HG02610 (cell line): ENCODE measurements at regions not wholly inside any gene's neighbourhood (a gene's known extent, or its start where the extent isn't known, plus 50 kb on each side); places are given as distances from the start of the nearest gene placed in this dataset.

Source experiments
- ATAC-seq: cut with Tn5 transposase; IDR thresholded peaks from one replicate; pipeline ENCODE4 v1.9.1; 2021; ENCODE audit warnings: mild to moderate bottlenecking, moderate library complexity; ENCODE audit not compliant: unreplicated experiment

GRCh38 chr15:39358441-39359041, 222.3 kb upstream of the THBS1 start:
- ATAC-seq = no peak

GRCh38 chr15:39359771-39360170, 221.1 kb upstream of the THBS1 start:
- no peak for ATAC-seq

DNA sequence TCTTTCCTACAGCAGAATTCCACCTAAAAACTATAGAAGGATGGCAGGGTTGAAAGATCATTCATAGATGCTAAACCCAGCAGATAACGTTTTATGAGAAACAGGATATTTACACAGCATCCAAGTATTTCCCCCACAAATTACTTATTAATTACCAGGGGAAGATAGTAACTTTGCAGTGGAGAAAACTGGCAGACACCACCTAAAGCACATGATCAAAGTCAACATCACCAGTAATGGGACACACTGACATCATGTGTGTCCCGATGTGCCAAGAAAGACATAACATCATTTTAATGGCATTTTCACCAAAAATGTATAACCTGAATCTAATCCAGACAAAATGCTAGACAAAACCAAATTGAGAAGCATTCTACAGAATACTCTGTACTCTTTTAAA, 220.4 kb upstream of the THBS1 start:
- no peak for ATAC-seq

DNA sequence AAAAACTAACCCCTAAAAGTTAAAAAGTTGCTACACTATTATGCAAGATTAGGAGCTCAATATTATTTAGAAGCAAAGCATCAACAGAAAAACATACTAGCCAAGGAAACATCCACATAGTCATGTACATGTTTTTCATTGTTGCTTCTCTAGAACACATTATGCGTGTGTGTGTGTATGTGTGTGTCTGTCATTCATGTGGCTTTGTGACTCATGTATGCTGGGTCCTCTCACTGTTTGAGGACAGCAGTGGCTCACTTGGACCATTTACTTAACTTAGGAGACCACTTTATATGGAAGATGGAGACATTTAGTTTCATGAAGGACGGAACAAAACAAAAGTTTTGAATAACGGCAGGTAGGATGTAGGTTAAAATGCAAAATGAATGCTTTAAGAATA, 219.4 kb upstream of the THBS1 start:
- ATAC-seq = no peak

DNA sequence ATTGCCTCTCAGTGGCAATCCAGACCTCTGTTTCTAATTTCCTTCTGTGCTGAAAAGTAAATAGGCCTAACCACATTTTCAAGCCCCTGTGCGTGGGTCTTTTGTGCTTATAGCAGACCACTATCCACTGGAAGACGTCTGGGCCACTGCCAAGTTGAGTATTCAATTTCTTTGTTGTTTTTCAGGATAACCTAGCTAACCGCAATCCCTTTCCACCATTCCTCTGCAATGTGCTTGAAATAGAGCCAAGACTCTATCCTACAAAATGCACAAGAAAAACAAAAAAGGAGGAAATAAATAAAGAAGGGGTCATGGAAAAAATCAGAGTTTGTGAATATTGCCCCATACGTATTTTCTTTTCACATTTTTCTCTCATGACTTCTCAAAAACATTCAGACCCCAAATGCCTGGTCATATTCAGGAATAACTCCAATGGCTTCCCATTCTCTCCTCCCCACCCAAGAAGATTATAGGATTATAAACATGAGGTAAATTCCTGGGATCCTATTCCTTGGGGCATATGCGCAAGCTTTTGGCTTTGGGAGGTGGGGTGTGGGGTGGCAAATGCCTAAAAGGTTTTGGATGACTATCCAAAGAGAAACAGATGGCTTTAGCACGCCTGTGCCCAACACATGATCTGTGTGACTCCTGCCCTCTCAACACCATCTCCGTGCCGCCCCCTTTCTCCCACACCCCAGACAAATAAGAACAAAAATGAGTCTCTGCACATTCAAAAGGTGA, 217.9 kb upstream of the THBS1 start:
- ATAC-seq = no peak

GRCh38 chr15:39363761-39364586, 216.9 kb upstream of the THBS1 start:
- ATAC-seq = no peak

DNA sequence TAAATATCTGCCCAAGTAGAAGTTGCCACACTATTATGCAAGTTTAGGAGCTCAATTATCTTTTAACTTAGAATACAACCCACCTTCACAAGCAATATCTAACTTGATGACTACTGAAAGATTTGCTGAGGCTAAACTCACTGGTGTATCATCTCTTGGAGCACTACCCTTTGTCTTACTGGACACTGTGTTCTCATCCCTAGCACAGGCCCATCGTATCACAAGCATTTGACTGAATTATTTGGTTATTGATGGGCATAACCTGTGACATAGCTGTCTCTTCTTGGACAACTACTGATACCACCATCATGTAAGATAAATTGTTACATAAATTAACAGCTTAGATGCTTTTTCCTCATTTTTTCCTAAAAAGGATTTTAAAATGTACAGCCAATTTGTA, 216.2 kb upstream of the THBS1 start:
- ATAC-seq = no peak

DNA sequence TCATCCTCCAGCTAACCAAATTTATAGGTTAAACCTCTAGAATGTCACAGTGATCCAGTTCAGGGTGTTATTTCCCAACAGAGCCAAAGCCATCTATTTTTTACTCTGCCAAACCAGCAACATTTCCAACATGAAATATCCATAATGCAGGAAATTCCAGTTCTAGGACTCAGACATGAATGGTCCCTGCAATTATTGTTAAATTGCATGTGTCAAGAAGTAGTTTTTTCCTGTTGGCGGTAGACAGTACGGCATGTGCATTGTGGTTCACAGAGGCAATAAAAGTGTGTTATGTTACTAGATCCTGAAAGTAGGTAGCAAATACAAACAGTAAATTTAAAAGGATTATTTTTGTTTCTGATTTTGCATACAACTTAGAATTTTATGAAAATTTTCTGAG, 215.7 kb upstream of the THBS1 start:
- no peak for ATAC-seq

DNA sequence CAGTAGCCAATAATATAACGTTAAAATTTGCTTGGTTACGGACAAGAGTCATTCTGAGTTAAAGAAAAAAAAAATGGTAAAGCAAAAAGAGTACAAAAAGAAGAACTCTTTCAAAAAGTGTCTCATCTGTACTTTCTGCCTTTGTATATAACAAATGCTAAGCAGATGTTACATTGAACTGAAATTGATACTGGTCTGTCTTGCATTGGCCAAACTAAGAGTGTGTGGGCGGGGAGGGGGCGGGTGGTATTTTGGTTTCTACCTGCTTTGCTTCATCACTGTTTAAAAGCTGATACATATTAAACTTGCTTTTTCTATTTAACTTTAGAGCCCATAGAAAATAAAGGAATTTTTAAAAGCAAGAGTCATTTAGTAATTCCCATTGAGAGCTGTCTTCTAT, 215.0 kb upstream of the THBS1 start:
- no peak for ATAC-seq

- ATAC-seq = no peak
These were observed 213.3 kb upstream of the THBS1 start for GRCh38 chr15:39367596-39367995.

DNA sequence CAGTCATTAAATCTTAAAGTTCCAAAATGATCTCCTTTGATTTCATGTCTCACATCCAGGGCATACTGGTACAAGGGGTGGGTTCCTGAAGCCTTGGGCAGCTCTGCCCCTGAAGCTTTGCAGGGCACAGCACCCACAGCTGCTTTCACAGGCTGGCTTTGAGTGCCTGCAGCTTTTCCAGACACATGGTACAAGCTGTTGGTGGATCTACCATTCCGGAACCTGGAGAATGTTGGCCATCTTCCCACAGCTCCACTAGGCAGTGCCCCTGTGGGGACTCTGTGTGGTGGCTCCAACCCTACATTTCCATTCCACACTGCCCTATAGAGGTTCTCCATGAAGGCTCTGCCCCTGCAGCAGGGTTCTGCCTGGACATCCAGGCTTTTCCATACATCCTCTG, 211.1 kb upstream of the THBS1 start:
- no peak for ATAC-seq

- no peak for ATAC-seq
These were observed 204.4 kb upstream of the THBS1 start for GRCh38 chr15:39376371-39376909.

DNA sequence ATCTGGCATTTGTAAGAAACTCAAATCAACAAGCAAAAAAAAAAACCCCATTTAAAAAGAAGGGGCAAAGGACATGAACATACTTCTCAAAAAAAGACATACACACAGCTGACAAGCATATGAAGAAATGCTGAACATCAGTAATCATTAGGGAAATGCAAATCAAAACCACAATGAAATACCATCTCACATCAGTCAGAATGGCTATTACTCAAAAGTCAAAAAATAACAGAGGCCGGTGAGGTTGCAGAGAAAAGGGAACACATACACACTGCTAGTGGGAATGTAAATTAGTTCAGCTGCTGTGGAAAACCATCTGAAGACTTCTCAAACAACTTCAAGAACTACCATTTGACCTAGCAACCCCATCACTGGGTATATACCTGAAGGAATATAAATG, 199.4 kb upstream of the THBS1 start:
- peak; percentile 57 for ATAC-seq

DNA sequence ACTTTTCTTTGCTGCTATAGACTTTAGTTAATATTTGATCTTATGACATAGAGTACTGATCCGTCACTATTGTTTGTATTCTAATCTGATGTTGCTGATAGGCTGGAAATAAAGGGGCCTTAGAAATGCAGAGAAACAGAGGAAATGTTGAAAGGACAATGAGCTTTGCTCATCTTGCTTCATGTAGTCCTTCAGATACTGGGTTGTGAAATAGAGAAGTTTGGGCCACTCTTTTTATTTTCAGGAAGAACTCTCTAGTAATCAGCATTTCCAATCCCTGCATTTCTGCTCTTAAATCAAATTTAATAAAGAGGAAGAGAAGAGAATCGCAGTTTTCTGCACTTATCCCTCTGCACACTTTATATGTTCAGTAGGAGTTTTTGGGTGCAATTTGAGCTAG, 192.8 kb upstream of the THBS1 start:
- no peak for ATAC-seq

GRCh38 chr15:39391230-39391629, 189.6 kb upstream of the THBS1 start:
- ATAC-seq = no peak

DNA sequence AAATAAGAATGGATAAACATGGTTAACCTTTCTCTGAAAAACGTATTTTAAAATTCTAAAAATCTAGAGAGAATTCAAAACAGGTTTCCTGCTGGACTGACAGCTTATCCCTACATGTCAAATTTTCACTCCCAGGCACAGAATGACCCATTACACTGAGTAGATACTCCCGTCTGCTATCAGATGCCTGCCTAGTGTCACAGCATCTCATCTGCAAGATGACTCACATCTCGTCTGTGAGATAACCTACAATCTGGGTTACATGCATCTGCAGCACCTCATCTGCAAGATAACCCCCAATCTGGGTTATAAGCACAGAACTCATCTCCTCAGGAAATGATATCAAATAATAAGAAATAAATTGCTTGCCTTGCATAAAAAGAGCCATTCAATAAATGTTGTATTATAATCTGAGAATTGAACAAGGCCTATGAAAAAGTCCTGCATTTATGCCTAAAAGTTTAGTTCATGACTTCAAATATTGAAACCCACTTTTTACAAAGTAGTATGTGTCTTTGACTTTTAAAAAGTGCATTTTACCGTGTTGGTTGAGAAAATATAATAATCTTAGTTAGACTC, 188.3 kb upstream of the THBS1 start:
- ATAC-seq = no peak

DNA sequence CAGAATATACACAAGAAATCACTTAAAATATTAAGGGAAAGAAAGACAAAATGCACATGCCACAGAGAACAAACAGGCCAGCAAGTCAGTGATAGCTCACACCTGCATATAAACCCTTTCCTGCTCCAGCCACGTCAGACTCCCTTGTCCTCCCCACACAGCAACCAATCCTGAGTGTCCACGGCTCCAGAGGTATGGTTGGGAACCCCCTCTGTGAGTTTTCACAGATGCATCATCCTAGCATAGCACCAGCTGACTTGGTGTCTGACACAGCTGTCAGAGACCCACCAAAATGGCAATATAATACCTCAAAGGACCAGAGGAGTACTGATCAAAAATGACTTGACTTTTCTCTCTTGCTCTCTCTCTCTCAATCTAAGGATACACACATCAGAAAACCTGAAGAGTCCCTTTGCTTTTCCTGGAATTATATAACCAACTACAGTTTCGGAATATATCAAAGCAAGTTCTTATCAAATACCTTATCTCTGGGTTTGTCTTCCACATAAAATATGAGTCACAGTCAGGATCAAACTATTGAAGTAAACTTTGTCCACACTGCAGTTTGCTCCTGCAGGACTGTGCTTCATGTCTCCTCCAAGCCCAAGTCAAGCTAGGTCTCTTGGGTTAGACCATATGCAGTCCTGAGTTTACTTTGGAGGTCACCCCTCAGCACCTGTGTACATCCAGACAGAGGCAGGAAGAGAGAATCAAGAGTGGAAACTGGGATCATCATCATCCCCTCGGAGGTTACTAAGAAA, 187.1 kb upstream of the THBS1 start:
- ATAC-seq = no peak

- ATAC-seq = no peak
These were observed 186.4 kb upstream of the THBS1 start for GRCh38 chr15:39394496-39394895.

DNA sequence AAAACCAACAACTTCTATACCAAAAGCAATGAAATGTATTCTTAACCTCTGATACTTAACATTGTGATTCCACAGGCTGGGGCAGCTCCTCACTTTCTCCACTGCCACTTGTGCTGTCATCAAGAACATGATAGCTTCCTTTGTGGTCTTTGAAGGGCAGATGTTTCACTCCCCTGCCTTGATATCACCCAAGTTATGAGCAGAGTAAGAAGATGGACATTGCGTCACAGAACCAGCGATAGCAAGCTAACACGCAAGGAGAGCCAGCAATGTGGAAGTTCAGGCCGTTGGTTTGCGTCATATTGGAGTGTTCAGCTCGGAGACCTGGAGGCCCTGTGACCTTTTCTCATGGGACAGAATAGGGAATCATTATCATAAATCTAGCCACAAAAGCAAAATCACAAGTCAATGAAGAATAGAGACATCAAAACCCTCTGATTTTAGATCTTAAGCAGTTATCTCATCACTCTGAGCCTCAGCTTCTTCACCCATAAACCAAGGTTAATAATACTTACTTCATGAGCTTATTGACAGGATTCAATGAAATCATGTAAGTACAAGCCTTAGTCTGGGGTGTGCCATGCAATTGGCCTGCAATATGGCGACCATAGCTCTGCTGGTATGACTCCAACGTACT, 183.8 kb upstream of the THBS1 start:
- ATAC-seq = no peak

DNA sequence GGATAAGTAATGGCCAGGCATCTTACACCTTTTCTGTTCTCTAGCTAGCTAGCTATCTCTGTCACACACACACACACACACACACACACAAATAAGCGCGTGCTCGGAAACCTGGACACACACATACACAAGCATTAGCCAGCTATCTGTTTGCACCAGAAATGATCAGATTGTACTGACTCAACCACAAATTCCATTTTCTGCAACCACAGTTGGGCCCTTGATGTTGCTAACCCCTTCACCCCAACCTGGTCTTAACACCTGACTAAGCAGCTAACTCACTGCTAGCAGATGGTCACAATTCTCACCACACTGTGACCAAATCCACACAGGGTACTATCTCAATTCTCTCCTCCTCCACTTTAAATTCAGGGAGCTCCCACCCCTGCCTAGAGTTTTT, 183.0 kb upstream of the THBS1 start:
- ATAC-seq = no peak
